Osteocyte (in vitro differentiated cells): ENCODE measurements at regions not wholly inside any gene's neighbourhood (a gene's known extent, or its start where the extent isn't known, plus 50 kb on each side); places are given as distances from the start of the nearest gene placed in this dataset.
A peak's percentile ranks its signal among the peaks of the same experiment; 100 is the strongest.

Experiments used
- DNase-seq: peaks from one replicate; pipeline ENCODE4 v3.0.0; 2021; ENCODE audit warnings: mixed read lengths; ENCODE audit not compliant: unreplicated experiment; ENCODE audit errors: extremely low spot score
- H3K27ac Mint-ChIP-seq: one replicate; pipeline ENCODE4 v1.8.0; 2021; ENCODE audit warnings: mild to moderate bottlenecking, mixed read lengths; ENCODE audit not compliant: unreplicated experiment
- H3K27me3 Mint-ChIP-seq: one replicate; pipeline ENCODE4 v1.8.0; 2021; ENCODE audit warnings: mixed read lengths; ENCODE audit not compliant: unreplicated experiment
- H3K36me3 Mint-ChIP-seq: one replicate; pipeline ENCODE4 v1.8.0; 2021; ENCODE audit warnings: mixed read lengths; ENCODE audit not compliant: unreplicated experiment
- H3K4me1 Mint-ChIP-seq: one replicate; pipeline ENCODE4 v1.8.0; 2021; ENCODE audit warnings: mixed read lengths; ENCODE audit not compliant: unreplicated experiment
- H3K4me3 Mint-ChIP-seq: one replicate; pipeline ENCODE4 v1.8.0; 2021; ENCODE audit warnings: mild to moderate bottlenecking, moderate library complexity, mixed read lengths; ENCODE audit not compliant: unreplicated experiment
- H3K9me3 Mint-ChIP-seq: one replicate; pipeline ENCODE4 v1.8.0; 2021; ENCODE audit warnings: mixed read lengths; ENCODE audit not compliant: unreplicated experiment
- CTCF ChIP-seq: fragments of 200-600 bp; sonication (generic); IDR thresholded peaks from 2 replicates; pipeline ENCODE4 v1.5.0; 2021; ENCODE audit warnings: antibody characterized with exemption, mild to moderate bottlenecking, moderate library complexity

- DNase-seq = peak; percentile 82
- Mint-ChIP-seq H3K36me3 (no peaks in the 10 kb centered on the region), H3K27ac (no peak overlapping the region), H3K4me1 (no peaks in the 10 kb centered on the region), H3K27me3 (peaks cover 2% of the 10 kb centered on the region), H3K9me3 (no peaks in the 10 kb centered on the region), H3K4me3 (no peak overlapping the region)
- no peak for TF ChIP-seq CTCF
These were observed 59.6 kb upstream of the ZNF599 start for GRCh38 chr19:34832581-34833112.

- Mint-ChIP-seq H3K9me3 (no peaks in the 10 kb centered on the region), H3K27me3 (no peaks in the 10 kb centered on the region), H3K36me3 (no peaks in the 10 kb centered on the region), H3K4me3 (no peak overlapping the region), H3K4me1 (no peaks in the 10 kb centered on the region), H3K27ac (no peak overlapping the region)
- peak; percentile 60 for DNase-seq
- TF ChIP-seq CTCF = no peak
These were observed 58.7 kb upstream of the ZNF599 start for GRCh38 chr19:34831714-34832113.

DNA sequence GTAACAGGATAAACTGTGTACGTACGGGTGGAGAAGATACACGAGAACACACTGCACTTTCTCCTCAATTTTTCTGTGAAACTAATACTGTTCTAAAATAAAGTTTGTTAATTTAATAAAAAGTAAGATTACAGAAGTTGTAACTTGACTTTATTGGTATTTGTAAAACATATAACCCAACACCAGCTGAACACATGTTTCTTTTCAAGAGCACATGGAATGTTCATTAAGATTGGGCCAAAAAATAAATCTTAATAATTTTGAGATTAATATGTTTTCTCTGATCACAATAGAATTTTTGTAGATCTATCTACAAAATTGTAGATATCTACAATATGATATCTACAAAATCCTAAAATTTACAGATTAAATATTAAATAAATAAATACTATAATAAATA lies 55.1 kb upstream of the ZNF599 start:
- Mint-ChIP-seq H3K36me3 (no peaks in the 10 kb centered on the region), H3K4me1 (no peaks in the 10 kb centered on the region), H3K4me3 (no peak overlapping the region), H3K27me3 (no peaks in the 10 kb centered on the region), H3K9me3 (no peaks in the 10 kb centered on the region), H3K27ac (no peak overlapping the region)
- TF ChIP-seq CTCF = no peak
- no peak for DNase-seq

DNA sequence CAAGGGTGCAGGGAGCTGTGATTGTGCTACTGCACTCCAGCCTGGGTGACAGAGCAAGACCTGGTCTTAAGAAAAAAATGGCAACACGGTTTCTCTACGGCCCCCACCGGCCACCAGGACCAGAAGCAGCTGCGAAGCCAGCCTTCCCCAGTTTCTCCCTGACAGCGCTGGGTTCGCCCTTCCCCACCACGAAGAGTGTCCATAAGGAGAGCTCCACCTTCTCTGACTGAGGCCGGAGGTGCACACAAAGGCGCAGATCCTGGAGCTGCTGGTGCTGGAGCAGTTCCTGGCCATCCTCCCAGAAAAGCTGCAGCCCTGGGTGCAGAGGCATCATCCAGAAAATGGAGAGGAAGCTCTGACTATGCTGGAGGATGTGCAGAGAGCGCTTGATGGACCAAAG lies 52.2 kb upstream of the ZNF599 start:
- H3K9me3 Mint-ChIP-seq = no peaks in the 10 kb centered on the region
- H3K36me3 Mint-ChIP-seq = no peaks in the 10 kb centered on the region
- no peak for TF ChIP-seq CTCF

GRCh38 chr19:34824686-34825085 lies 51.7 kb upstream of the ZNF599 start:
- no peak for TF ChIP-seq CTCF
- Mint-ChIP-seq H3K9me3 (no peaks in the 10 kb centered on the region), H3K27ac (no peak overlapping the region), H3K4me1 (no peaks in the 10 kb centered on the region), H3K4me3 (no peak overlapping the region), H3K27me3 (no peaks in the 10 kb centered on the region), H3K36me3 (no peaks in the 10 kb centered on the region)
- no peak for DNase-seq

More for the DNA sequence above, 52.2 kb upstream of the ZNF599 start:
- Mint-ChIP-seq H3K4me3 (no peak overlapping the region), H3K27ac (no peak overlapping the region), H3K27me3 (no peaks in the 10 kb centered on the region), H3K4me1 (no peaks in the 10 kb centered on the region)
- DNase-seq = peak; percentile 67
